WTC11 (cell line): ENCODE measurements at regions not wholly inside any gene's neighbourhood (a gene's known extent, or its start where the extent isn't known, plus 50 kb on each side); places are given as distances from the start of the nearest gene placed in this dataset.

ENCODE experiments used
- ATAC-seq: fragments of 200-7000 bp; cut with Tn5 transposase; 2 replicates; pipeline ENCODE4 v1.10.0; 2021; ENCODE audit warnings: mild to moderate bottlenecking, moderate library complexity
- CTCF ChIA-PET: fragments of 300-600 bp; sonication (Branson Sonifier 250); formaldehyde crosslinking; loops from one replicate; lab custom pipeline; 2021; ENCODE audit warnings: antibody characterized with exemption; lab: Charles Lee
- POLR2A ChIA-PET: fragments of 350-600 bp; sonication (Branson Sonifier 250); formaldehyde crosslinking; loops from one replicate; lab custom pipeline; 2021; ENCODE audit warnings: antibody characterized with exemption; lab: Charles Lee
- DNase-seq: peaks from one replicate; pipeline ENCODE4 v3.0.0; 2021; ENCODE audit warnings: low spot score
- H3K27ac Mint-ChIP-seq: 2 replicates; pipeline ENCODE4 v1.8.0; 2021; ENCODE audit warnings: mixed read lengths
- H3K27me3 Mint-ChIP-seq: 2 replicates; pipeline ENCODE4 v1.8.0; 2021; ENCODE audit warnings: low read depth, mild to moderate bottlenecking, moderate library complexity, mixed read lengths
- H3K36me3 Mint-ChIP-seq: 2 replicates; pipeline ENCODE4 v1.8.0; 2021; ENCODE audit warnings: mixed read lengths
- H3K4me1 Mint-ChIP-seq: 2 replicates; pipeline ENCODE4 v1.8.0; 2022; ENCODE audit warnings: mixed read lengths
- H3K4me3 Mint-ChIP-seq: 2 replicates; pipeline ENCODE4 v1.8.0; 2021; ENCODE audit warnings: mild to moderate bottlenecking, moderate library complexity, mixed read lengths
- H3K9me3 Mint-ChIP-seq: 2 replicates; pipeline ENCODE4 v1.8.0; 2021; ENCODE audit warnings: mixed read lengths
- ATF1 ChIP-seq: sonication (generic); formaldehyde crosslinking; IDR thresholded peaks from 2 replicates; pipeline ENCODE4 v1.8.1; 2023; ENCODE audit warnings: mild to moderate bottlenecking, moderate library complexity, missing genetic modification reagents
- E2F1 ChIP-seq: sonication (generic); formaldehyde crosslinking; IDR thresholded peaks from 2 replicates; pipeline ENCODE4 v1.8.0; 2022; ENCODE audit warnings: mild to moderate bottlenecking, missing genetic modification reagents
- EMX1 ChIP-seq: fragments of 250-450 bp; sonication (Bioruptor Pico); IDR thresholded peaks from 2 replicates; pipeline ENCODE4 v1.8.0; 2021; ENCODE audit warnings: mild to moderate bottlenecking
- FOXJ3 ChIP-seq: sonication (generic); formaldehyde crosslinking; IDR thresholded peaks from 2 replicates; pipeline ENCODE4 v1.9.0; 2021; ENCODE audit warnings: missing genetic modification reagents, mild to moderate bottlenecking, borderline replicate concordance
- FOXP4 ChIP-seq: sonication (generic); formaldehyde crosslinking; IDR thresholded peaks from 2 replicates; pipeline ENCODE4 v1.8.0; 2022; ENCODE audit warnings: mild to moderate bottlenecking, missing genetic modification reagents
- GRHL2 ChIP-seq: fragments of 250-450 bp; sonication (Bioruptor Pico); IDR thresholded peaks from 2 replicates; pipeline ENCODE4 v1.8.0; 2022; ENCODE audit warnings: mild to moderate bottlenecking, moderate library complexity; ENCODE audit not compliant: insufficient replicate concordance, severe bottlenecking
- HMGXB4 ChIP-seq: sonication (generic); formaldehyde crosslinking; IDR thresholded peaks from 2 replicates; pipeline ENCODE4 v1.8.1; 2023; ENCODE audit warnings: mild to moderate bottlenecking, moderate library complexity, missing genetic modification reagents
- JUN ChIP-seq: sonication (generic); formaldehyde crosslinking; IDR thresholded peaks from 2 replicates; pipeline ENCODE4 v1.8.0; 2023; ENCODE audit warnings: mild to moderate bottlenecking, missing genetic modification reagents
- MLX ChIP-seq: sonication (generic); formaldehyde crosslinking; IDR thresholded peaks from 2 replicates; pipeline ENCODE4 v1.8.1; 2023; ENCODE audit warnings: mild to moderate bottlenecking, missing genetic modification reagents, moderate library complexity
- NFE2L1 ChIP-seq: sonication (generic); formaldehyde crosslinking; IDR thresholded peaks from 2 replicates; pipeline ENCODE4 v1.8.1; 2023; ENCODE audit warnings: missing genetic modification reagents
- NR1H2 ChIP-seq: sonication (generic); formaldehyde crosslinking; IDR thresholded peaks from 2 replicates; pipeline ENCODE4 v1.9.0; 2021; ENCODE audit warnings: mild to moderate bottlenecking, moderate library complexity, missing genetic modification reagents
- OVOL2 ChIP-seq: fragments of 250-450 bp; sonication (Bioruptor Pico); IDR thresholded peaks from 2 replicates; pipeline ENCODE4 v1.9.0; 2021; ENCODE audit warnings: mild to moderate bottlenecking, borderline replicate concordance
- PRRX2 ChIP-seq: fragments of 250-450 bp; sonication (Bioruptor Pico); IDR thresholded peaks from 2 replicates; pipeline ENCODE4 v1.8.0; 2021; ENCODE audit warnings: mild to moderate bottlenecking
- TEAD1 ChIP-seq: sonication (generic); formaldehyde crosslinking; IDR thresholded peaks from 2 replicates; pipeline ENCODE4 v1.8.0; 2022; ENCODE audit warnings: mild to moderate bottlenecking, missing genetic modification reagents
- USF2 ChIP-seq: sonication (generic); formaldehyde crosslinking; IDR thresholded peaks from 2 replicates; pipeline ENCODE4 v1.8.1; 2023; ENCODE audit warnings: mild to moderate bottlenecking, missing genetic modification reagents, moderate library complexity
- ZNF138 ChIP-seq: sonication (generic); formaldehyde crosslinking; conservative IDR thresholded peaks from 2 replicates; pipeline ENCODE4 v1.8.1; 2022; ENCODE audit warnings: mild to moderate bottlenecking, moderate library complexity, missing genetic modification reagents
- ZNF219 ChIP-seq: sonication (generic); formaldehyde crosslinking; IDR thresholded peaks from 2 replicates; pipeline ENCODE4 v1.8.0; 2023; ENCODE audit warnings: missing genetic modification reagents, mild to moderate bottlenecking, borderline replicate concordance
- ZNF232 ChIP-seq: sonication (generic); formaldehyde crosslinking; IDR thresholded peaks from 2 replicates; pipeline ENCODE4 v1.8.0; 2022; ENCODE audit warnings: mild to moderate bottlenecking, missing genetic modification reagents
- ZNF425 ChIP-seq: fragments of 250-450 bp; sonication (Bioruptor Pico); conservative IDR thresholded peaks from 2 replicates; pipeline ENCODE4 v1.9.0; 2021; ENCODE audit warnings: mild to moderate bottlenecking

GRCh38 chr21:38956521-38956855, 150.8 kb downstream of the ETS2 start:
- no peak for DNase-seq
- ATAC-seq = no peak
- H3K4me1 Mint-ChIP-seq = peaks cover 5% of the 10 kb centered on the region
- TF ChIP-seq TEAD1 (no peak), E2F1 (no peak), MLX (CRISPR knock-in tag) (no peak), ZNF232 (CRISPR knock-in tag) (no peak), USF2 (CRISPR knock-in tag) (no peak), JUN (no peak), ZNF138 (CRISPR knock-in tag) (no peak), HMGXB4 (CRISPR knock-in tag) (no peak), OVOL2 (no peak), NFE2L1 (CRISPR knock-in tag) (no peak), FOXP4 (CRISPR knock-in tag) (no peak)
- TF ChIP-seq, all 79 proteins: peak for 0
- ChIA-PET CTCF (interaction anchor here (0.9 to 2.5 kb wide), 4 partner anchors 11 to 181 kb away, joined by 4 to 6 read pairs (median 4); no protein-coding TSS in a partner anchor), POLR2A (no interaction called here)
- Mint-ChIP-seq H3K36me3 (0 out of 2 replicates have a peak, but pooled peaks cover 2% of the 10 kb centered on the region), H3K4me3 (no peak overlapping the region), H3K9me3 (peaks cover under 1% of the 10 kb centered on the region; the same call in 1 of the 2 replicates), H3K27me3 (no peaks in the 10 kb centered on the region; the same call in 1 of the 2 replicates), H3K27ac (no peak overlapping the region; the same call in 1 of the 2 replicates)

GRCh38 chr21:38956007-38956406, 150.3 kb downstream of the ETS2 start:
- Mint-ChIP-seq H3K4me1 (peaks cover 5% of the 10 kb centered on the region), H3K36me3 (0 out of 2 replicates have a peak, but pooled peaks cover 2% of the 10 kb centered on the region)
- TF ChIP-seq ATF1 (CRISPR knock-in tag) (no peak), FOXJ3 (CRISPR knock-in tag) (no peak), JUN (no peak)
- TF ChIP-seq, all 79 proteins: peak for 0
- DNase-seq (no peak), ATAC-seq (no peak)
- ChIA-PET CTCF (interaction anchor here (0.9 to 2.5 kb wide), 4 partner anchors 10 to 181 kb away, joined by 4 to 6 read pairs (median 4); no protein-coding TSS in a partner anchor), POLR2A (no interaction called here)
- Mint-ChIP-seq H3K9me3 (no peaks in the 10 kb centered on the region), H3K27ac (no peak overlapping the region), H3K27me3 (no peaks in the 10 kb centered on the region; the same call in 1 of the 2 replicates), H3K4me3 (no peak overlapping the region)

GRCh38 chr21:38955495-38955894, 149.8 kb downstream of the ETS2 start:
- DNase-seq = no peak
- Mint-ChIP-seq H3K27me3 (no peaks in the 10 kb centered on the region; the same call in 1 of the 2 replicates), H3K36me3 (no peaks in the 10 kb centered on the region), H3K4me1 (peaks cover 5% of the 10 kb centered on the region), H3K27ac (no peak overlapping the region), H3K9me3 (peaks cover 1% of the 10 kb centered on the region), H3K4me3 (no peak overlapping the region)
- POLR2A ChIA-PET = no interaction called here
- CTCF ChIA-PET = interaction anchor here (1.5 to 2.5 kb wide), 2 partner anchors 10 to 182 kb away, joined by 4 to 6 read pairs; no protein-coding TSS in a partner anchor
- no peak for ATAC-seq
- TF ChIP-seq OVOL2 (no peak), GRHL2 (CRISPR knock-in tag) (no peak), FOXP4 (CRISPR knock-in tag) (no peak), PRRX2 (CRISPR knock-in tag) (no peak), ZNF219 (CRISPR knock-in tag) (no peak), EMX1 (no peak), E2F1 (no peak), NR1H2 (CRISPR knock-in tag) (no peak), ZNF425 (CRISPR knock-in tag) (no peak)
